ENCODE measurements at regions not wholly inside any gene's neighbourhood (a gene's known extent, or its start where the extent isn't known, plus 50 kb on each side); places are given as distances from the start of the nearest gene placed in this dataset.
"Not testable (repeated sequence)": the region's sequence is repeated elsewhere in the genome, so short reads cannot be mapped to it uniquely, and the experiment has no call there.

- Histone ChIP-seq H3K27ac (no peak overlapping the region), H2AFZ (ENCODE audit: low read depth) (no peak overlapping the region), H3K4me3 (IDR thresholded peaks at IDR 0.05; ENCODE audit: insufficient read depth, low read depth, low read length) (no peak overlapping the region), H3K4me1 (ENCODE audit: low read depth, poor library complexity, severe bottlenecking) (no peaks in the 10 kb centered on the region), H3K9ac (no peak overlapping the region), H3K36me3 (ENCODE audit: insufficient read depth) (no peaks in the 10 kb centered on the region), H3K79me2 (ENCODE audit: insufficient read depth, low read depth) (no peaks in the 10 kb centered on the region), H3K27me3 (ENCODE audit: insufficient read depth, low read depth) (no peaks in the 10 kb centered on the region), H4K20me1 (ENCODE audit: insufficient read depth) (no peaks in the 10 kb centered on the region), H3K4me2 (no peak overlapping the region)
- no peak for TF ChIP-seq CTCF (conservative IDR thresholded peaks at IDR 0.05; ENCODE audit: low read depth, low read length)
These were observed 461.6 kb downstream of the PYDC2 start for GRCh38 chr3:191922570-191922969.

GRCh38 chr3:191927183-191927817 lies 466.3 kb downstream of the PYDC2 start:
- not testable (repeated sequence) for H3K4me1 ChIP-seq (ENCODE audit: low read depth, poor library complexity, severe bottlenecking); H4K20me1 ChIP-seq (ENCODE audit: insufficient read depth); H3K27ac ChIP-seq; H2AFZ ChIP-seq (ENCODE audit: low read depth); H3K9ac ChIP-seq; H3K79me2 ChIP-seq (ENCODE audit: insufficient read depth, low read depth); H3K4me2 ChIP-seq; H3K36me3 ChIP-seq (ENCODE audit: insufficient read depth); H3K4me3 ChIP-seq (IDR thresholded peaks at IDR 0.05; ENCODE audit: insufficient read depth, low read depth, low read length); H3K27me3 ChIP-seq (ENCODE audit: insufficient read depth, low read depth)

- H3K27me3 ChIP-seq (ENCODE audit: insufficient read depth, low read depth); H3K27ac ChIP-seq; H3K9ac ChIP-seq; H4K20me1 ChIP-seq (ENCODE audit: insufficient read depth); H3K4me3 ChIP-seq (IDR thresholded peaks at IDR 0.05; ENCODE audit: insufficient read depth, low read depth, low read length); H3K4me1 ChIP-seq (ENCODE audit: low read depth, poor library complexity, severe bottlenecking); H2AFZ ChIP-seq (ENCODE audit: low read depth); H3K79me2 ChIP-seq (ENCODE audit: insufficient read depth, low read depth); H3K4me2 ChIP-seq; H3K36me3 ChIP-seq (ENCODE audit: insufficient read depth): not testable (repeated sequence)
These were observed 467.0 kb downstream of the PYDC2 start for GRCh38 chr3:191927998-191928397.

- H3K4me3 ChIP-seq (IDR thresholded peaks at IDR 0.05; ENCODE audit: insufficient read depth, low read depth, low read length) = no peak overlapping the region
- no peaks in the 10 kb centered on the region for H4K20me1 ChIP-seq (ENCODE audit: insufficient read depth)
- H3K79me2 ChIP-seq (ENCODE audit: insufficient read depth, low read depth) = no peaks in the 10 kb centered on the region
- H3K27me3 ChIP-seq (ENCODE audit: insufficient read depth, low read depth) = no peaks in the 10 kb centered on the region
- no peak overlapping the region for H3K9ac ChIP-seq
- H2AFZ ChIP-seq (ENCODE audit: low read depth) = no peak overlapping the region
- no peak for TF ChIP-seq CTCF (conservative IDR thresholded peaks at IDR 0.05; ENCODE audit: low read depth, low read length)
- H3K36me3 ChIP-seq (ENCODE audit: insufficient read depth) = no peaks in the 10 kb centered on the region
- H3K4me2 ChIP-seq = no peak overlapping the region
- H3K27ac ChIP-seq = no peak overlapping the region
- H3K4me1 ChIP-seq (ENCODE audit: low read depth, poor library complexity, severe bottlenecking) = no peaks in the 10 kb centered on the region
These were observed 483.9 kb downstream of the PYDC2 start for GRCh38 chr3:191944835-191945234.

- Histone ChIP-seq H3K27ac (no peak overlapping the region), H3K79me2 (ENCODE audit: insufficient read depth, low read depth) (no peaks in the 10 kb centered on the region), H4K20me1 (ENCODE audit: insufficient read depth) (no peaks in the 10 kb centered on the region), H3K36me3 (ENCODE audit: insufficient read depth) (no peaks in the 10 kb centered on the region), H3K4me3 (IDR thresholded peaks at IDR 0.05; ENCODE audit: insufficient read depth, low read depth, low read length) (no peak overlapping the region), H3K4me1 (ENCODE audit: low read depth, poor library complexity, severe bottlenecking) (no peaks in the 10 kb centered on the region), H3K4me2 (no peak overlapping the region), H3K27me3 (ENCODE audit: insufficient read depth, low read depth) (no peaks in the 10 kb centered on the region), H2AFZ (ENCODE audit: low read depth) (no peak overlapping the region), H3K9ac (no peak overlapping the region)
- TF ChIP-seq CTCF (conservative IDR thresholded peaks at IDR 0.05; ENCODE audit: low read depth, low read length) = no peak
These were observed 491.2 kb downstream of the PYDC2 start for GRCh38 chr3:191952186-191952585.
